Neural progenitor cell (in vitro differentiated cells): ENCODE measurements at regions not wholly inside any gene's neighbourhood (a gene's known extent, or its start where the extent isn't known, plus 50 kb on each side); places are given as distances from the start of the nearest gene placed in this dataset.

Experiments
- CTCF ChIP-seq: fragments of 200-600 bp; sonication (generic); IDR thresholded peaks from 2 replicates; pipeline ENCODE4 v1.5.1; 2017; ENCODE audit warnings: antibody characterized with exemption, mild to moderate bottlenecking
- EZH2 ChIP-seq: fragments of 200-600 bp; sonication (generic); IDR thresholded peaks from 2 replicates; pipeline ENCODE4 v1.6.1; 2017; ENCODE audit warnings: antibody characterized with exemption, mild to moderate bottlenecking, moderate library complexity

GRCh38 chr11:130773244-130773820, 142.9 kb downstream of the SNX19 start:
- TF ChIP-seq CTCF (no peak), EZH2 (no peak)
